SK-N-SH treated with all-trans-retinoic acid at 6 μM for 48 hours (cell line): ENCODE measurements at regions not wholly inside any gene's neighbourhood (a gene's known extent, or its start where the extent isn't known, plus 50 kb on each side); places are given as distances from the start of the nearest gene placed in this dataset.

Experiments
- ATAC-seq: fragments of 200-7000 bp; cut with Tn5 transposase; 3 replicates; pipeline ENCODE4 v1.9.1; 2020; ENCODE audit warnings: mild to moderate bottlenecking, moderate library complexity
- ARNTL ChIP-seq: fragments of 450-650 bp; formaldehyde crosslinking; IDR thresholded peaks from 2 replicates; pipeline ENCODE4 v1.5.0; 2020; ENCODE audit warnings: low read depth, mild to moderate bottlenecking, moderate library complexity, borderline replicate concordance
- BACH2 ChIP-seq: fragments of 250-450 bp; sonication (Bioruptor Pico); IDR thresholded peaks from 2 replicates; pipeline ENCODE4 v1.9.0; 2021; ENCODE audit warnings: mild to moderate bottlenecking, borderline replicate concordance
- CREB5 ChIP-seq: fragments of 250-450 bp; sonication (Bioruptor Pico); IDR thresholded peaks from 2 replicates; pipeline ENCODE4 v1.5.1; 2020; ENCODE audit warnings: low read depth, mild to moderate bottlenecking, moderate library complexity
- CSRNP3 ChIP-seq: fragments of 250-450 bp; sonication (Bioruptor Pico); IDR thresholded peaks from 2 replicates; pipeline ENCODE4 v1.5.1; 2021; ENCODE audit warnings: mild to moderate bottlenecking, moderate library complexity
- GLIS3 ChIP-seq: fragments of 250-450 bp; sonication (Bioruptor Pico); IDR thresholded peaks from 2 replicates; pipeline ENCODE4 v1.5.0; 2020; ENCODE audit warnings: mild to moderate bottlenecking, moderate library complexity
- ISL1 ChIP-seq: fragments of 250-450 bp; sonication (Bioruptor Pico); IDR thresholded peaks from 2 replicates; pipeline ENCODE4 v2.1.2; 2022; ENCODE audit warnings: mild to moderate bottlenecking, moderate library complexity
- OSR1 ChIP-seq: fragments of 250-450 bp; sonication (Bioruptor Pico); IDR thresholded peaks from 2 replicates; pipeline ENCODE4 v1.8.0; 2022; ENCODE audit warnings: moderate library complexity, mild to moderate bottlenecking, inconsistent platforms
- PATZ1 ChIP-seq: fragments of 250-450 bp; sonication (Bioruptor Pico); IDR thresholded peaks from 2 replicates; pipeline ENCODE4 v1.8.0; 2020; ENCODE audit warnings: mild to moderate bottlenecking, moderate library complexity, borderline replicate concordance
- POU6F1 ChIP-seq: fragments of 250-450 bp; sonication (Bioruptor Pico); IDR thresholded peaks from 2 replicates; pipeline ENCODE4 v1.8.0; 2021; ENCODE audit warnings: low read depth, mild to moderate bottlenecking, moderate library complexity, borderline replicate concordance
- PPARA ChIP-seq: fragments of 250-450 bp; sonication (Bioruptor Pico); IDR thresholded peaks from 2 replicates; pipeline ENCODE4 v1.5.0; 2020; ENCODE audit warnings: mild to moderate bottlenecking, borderline replicate concordance
- RARB ChIP-seq: fragments of 250-450 bp; sonication (Bioruptor Pico); IDR thresholded peaks from 2 replicates; pipeline ENCODE4 v1.8.0; 2021; ENCODE audit warnings: mild to moderate bottlenecking, moderate library complexity
- SNAI2 ChIP-seq: fragments of 250-450 bp; sonication (Bioruptor Pico); IDR thresholded peaks from 2 replicates; pipeline ENCODE4 v1.5.0; 2020; ENCODE audit warnings: mild to moderate bottlenecking, moderate library complexity
- TCF4 ChIP-seq: fragments of 250-450 bp; sonication (Bioruptor Pico); IDR thresholded peaks from 2 replicates; pipeline ENCODE4 v1.8.0; 2021; ENCODE audit warnings: mild to moderate bottlenecking, moderate library complexity, borderline replicate concordance
- TOX ChIP-seq: fragments of 250-450 bp; sonication (Bioruptor Pico); IDR thresholded peaks from 2 replicates; pipeline ENCODE4 v1.8.0; 2021; ENCODE audit warnings: mild to moderate bottlenecking, moderate library complexity, borderline replicate concordance
- ZC3H10 ChIP-seq: fragments of 250-450 bp; sonication (Bioruptor Pico); IDR thresholded peaks from 2 replicates; pipeline ENCODE4 v1.5.1; 2021; ENCODE audit warnings: mild to moderate bottlenecking, moderate library complexity
- ZFP3 ChIP-seq: fragments of 250-450 bp; sonication (Bioruptor Pico); IDR thresholded peaks from 2 replicates; pipeline ENCODE4 v1.5.0; 2020; ENCODE audit warnings: mild to moderate bottlenecking, moderate library complexity
- ZFP30 ChIP-seq: fragments of 450-650 bp; formaldehyde crosslinking; IDR thresholded peaks from 2 replicates; pipeline ENCODE4 v1.5.0; 2022; ENCODE audit warnings: mild to moderate bottlenecking, moderate library complexity
- ZNF565 ChIP-seq: fragments of 450-650 bp; formaldehyde crosslinking; conservative IDR thresholded peaks from 2 replicates; pipeline ENCODE4 v1.5.0; 2020; ENCODE audit warnings: low read depth, mild to moderate bottlenecking, moderate library complexity
- ZNF70 ChIP-seq: fragments of 450-650 bp; formaldehyde crosslinking; IDR thresholded peaks from 2 replicates; pipeline ENCODE4 v1.5.0; 2020; ENCODE audit warnings: mild to moderate bottlenecking, moderate library complexity
- ZNF8 ChIP-seq: fragments of 450-650 bp; formaldehyde crosslinking; IDR thresholded peaks from 2 replicates; pipeline ENCODE4 v1.5.0; 2020; ENCODE audit warnings: mild to moderate bottlenecking, moderate library complexity

GRCh38 chr6:218153-219018, 73.9 kb upstream of the DUSP22 start:
- no peak for TF ChIP-seq PPARA (CRISPR knock-in tag)
- TF ChIP-seq ISL1 (CRISPR knock-in tag): no peak
- TF ChIP-seq SNAI2 (CRISPR knock-in tag): no peak
- no peak for TF ChIP-seq CREB5 (CRISPR knock-in tag)
- TF ChIP-seq ZFP3 (CRISPR knock-in tag): no peak
- TF ChIP-seq OSR1: no peak
- TF ChIP-seq ARNTL (CRISPR knock-in tag): no peak
- TF ChIP-seq BACH2 (CRISPR knock-in tag): no peak
- TF ChIP-seq CSRNP3 (CRISPR knock-in tag): no peak
- no peak for TF ChIP-seq PATZ1 (CRISPR knock-in tag)
- TF ChIP-seq TCF4 (CRISPR knock-in tag): no peak
- TF ChIP-seq POU6F1 (CRISPR knock-in tag): no peak
- no peak for TF ChIP-seq ZNF565 (CRISPR knock-in tag)
- TF ChIP-seq RARB (CRISPR knock-in tag): no peak
- no peak for ATAC-seq

GRCh38 chr6:219019-219570, 73.2 kb upstream of the DUSP22 start:
- TF ChIP-seq TCF4 (CRISPR knock-in tag) (no peak), ZFP3 (CRISPR knock-in tag) (no peak), ZFP30 (CRISPR knock-in tag) (no peak), POU6F1 (CRISPR knock-in tag) (no peak), ZNF8 (no peak), ZNF70 (no peak), CREB5 (CRISPR knock-in tag) (no peak), CSRNP3 (CRISPR knock-in tag) (no peak), BACH2 (CRISPR knock-in tag) (no peak), PPARA (CRISPR knock-in tag) (no peak), TOX (CRISPR knock-in tag) (no peak), SNAI2 (CRISPR knock-in tag) (no peak), ZNF565 (CRISPR knock-in tag) (no peak), GLIS3 (CRISPR knock-in tag) (no peak), ZC3H10 (CRISPR knock-in tag) (no peak)
- TF ChIP-seq, all 23 proteins: peak for 0
- no peak for ATAC-seq
